ENCODE measurements at regions not wholly inside any gene's neighbourhood (a gene's known extent, or its start where the extent isn't known, plus 50 kb on each side); places are given as distances from the start of the nearest gene placed in this dataset.

DNA sequence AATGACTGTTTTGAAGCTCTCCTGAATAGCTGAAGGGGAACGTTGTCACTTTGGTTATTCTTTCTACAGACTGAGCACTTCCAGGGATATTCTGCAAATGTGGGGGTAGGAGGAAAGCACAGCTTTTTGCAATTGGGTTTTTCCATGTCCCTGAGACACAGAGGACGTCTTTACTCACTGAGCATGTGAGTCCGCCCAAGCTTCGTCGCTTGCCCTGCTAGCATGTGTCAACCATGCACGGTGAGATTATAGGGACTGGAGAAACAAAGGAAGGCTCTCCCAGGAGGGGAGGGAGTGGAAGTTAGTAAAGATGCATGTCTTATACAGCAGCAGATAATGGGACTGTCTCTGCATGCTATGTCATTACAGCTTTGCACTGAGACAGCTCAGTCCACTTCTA, 111.5 kb upstream of the SFRP2 start:
- WGBS (ENCODE audit: insufficient coverage) = 84% methylated on average over 3 of the region's 6 CpGs
- Histone ChIP-seq H3K9ac (ENCODE audit: insufficient read depth, low read length, poor library complexity, severe bottlenecking) (no peak overlapping the region), H3K36me3 (replicated peaks in 1 of 2; ENCODE audit: control insufficient read depth in 1 of 2, insufficient read depth in 2 of 2, low read length in 2 of 2) (no peaks in the 10 kb centered on the region), H3K4me3 (replicated peaks in 1 of 3; ENCODE audit: low read depth in 2 of 3, low read length in 3 of 3) (no peak overlapping the region), H3K27ac (ENCODE audit: low read depth in 1 of 2, low read length in 2 of 2) (no peak overlapping the region), H3K4me1 (ENCODE audit: control insufficient read depth in 1 of 2, insufficient read depth in 2 of 2, low read length in 2 of 2) (no peaks in the 10 kb centered on the region), H3K4me2 (replicated peaks; ENCODE audit: extremely low read depth, low read length, poor library complexity, severe bottlenecking) (no peak overlapping the region), H4K20me1 (ENCODE audit: insufficient read depth, low read length) (no peaks in the 10 kb centered on the region), H2AFZ (ENCODE audit: insufficient read depth, low read depth, low read length, poor library complexity, severe bottlenecking) (no peak overlapping the region), H3K79me2 (ENCODE audit: insufficient read depth, low read length) (no peaks in the 10 kb centered on the region), H3K9me3 (replicated peaks in 1 of 2; ENCODE audit: control insufficient read depth in 1 of 2, insufficient read depth in 1 of 2, low read length in 2 of 2) (no peaks in the 10 kb centered on the region), H3K27me3 (ENCODE audit: control insufficient read depth in 2 of 2, insufficient read depth in 2 of 2, low read length in 2 of 2) (no peaks in the 10 kb centered on the region)
- TF ChIP-seq, protein P1, sequence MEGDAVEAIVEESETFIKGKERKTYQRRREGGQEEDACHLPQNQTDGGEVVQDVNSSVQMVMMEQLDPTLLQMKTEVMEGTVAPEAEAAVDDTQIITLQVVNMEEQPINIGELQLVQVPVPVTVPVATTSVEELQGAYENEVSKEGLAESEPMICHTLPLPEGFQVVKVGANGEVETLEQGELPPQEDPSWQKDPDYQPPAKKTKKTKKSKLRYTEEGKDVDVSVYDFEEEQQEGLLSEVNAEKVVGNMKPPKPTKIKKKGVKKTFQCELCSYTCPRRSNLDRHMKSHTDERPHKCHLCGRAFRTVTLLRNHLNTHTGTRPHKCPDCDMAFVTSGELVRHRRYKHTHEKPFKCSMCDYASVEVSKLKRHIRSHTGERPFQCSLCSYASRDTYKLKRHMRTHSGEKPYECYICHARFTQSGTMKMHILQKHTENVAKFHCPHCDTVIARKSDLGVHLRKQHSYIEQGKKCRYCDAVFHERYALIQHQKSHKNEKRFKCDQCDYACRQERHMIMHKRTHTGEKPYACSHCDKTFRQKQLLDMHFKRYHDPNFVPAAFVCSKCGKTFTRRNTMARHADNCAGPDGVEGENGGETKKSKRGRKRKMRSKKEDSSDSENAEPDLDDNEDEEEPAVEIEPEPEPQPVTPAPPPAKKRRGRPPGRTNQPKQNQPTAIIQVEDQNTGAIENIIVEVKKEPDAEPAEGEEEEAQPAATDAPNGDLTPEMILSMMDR (IDR thresholded peaks at IDR 0.05) = no peak
- H3K27ac Mint-ChIP-seq = no peak overlapping the region
- peaks cover 0 to 3% (median 0%) of the 10 kb centered on the region in 3 donors for H3K27me3 Mint-ChIP-seq (ENCODE audit: low read depth in 3 of 3)
- peaks cover 5% of the 10 kb centered on the region for H3K4me1 Mint-ChIP-seq
- DNase-seq = no peak
- no peak overlapping the region for H3K4me3 Mint-ChIP-seq
- no peaks in the 10 kb centered on the region for H3K36me3 Mint-ChIP-seq
- peaks cover 0 to 2% (median 0%) of the 10 kb centered on the region in 7 donors for H3K9me3 Mint-ChIP-seq
- intact Hi-C loops (cut with micrococcal nuclease) = no loop called here

DNA sequence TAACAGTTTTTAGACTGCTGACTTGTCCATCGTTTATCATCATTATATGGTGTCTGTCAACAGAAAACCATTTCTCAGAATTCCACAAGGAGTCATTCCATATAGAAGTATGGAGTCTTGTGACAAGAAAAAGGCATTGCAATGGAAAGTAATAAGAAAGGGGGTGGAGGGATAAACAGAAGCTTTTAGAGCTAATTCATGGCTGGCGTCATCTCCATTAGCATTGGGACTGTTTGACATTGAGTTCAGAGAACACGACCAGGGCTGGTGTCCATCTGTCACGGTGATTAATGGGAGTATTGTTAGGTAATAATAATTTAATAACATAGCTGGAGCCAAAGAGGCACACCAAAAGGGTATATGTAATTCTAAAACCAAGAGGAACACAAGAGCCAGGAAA, 101.9 kb upstream of the SFRP2 start:
- WGBS (ENCODE audit: insufficient coverage) = 100% methylated on average over 1 of the region's 4 CpGs
- Histone ChIP-seq H2AFZ (ENCODE audit: insufficient read depth, low read depth, low read length, poor library complexity, severe bottlenecking) (no peak overlapping the region), H3K27ac (ENCODE audit: low read depth in 1 of 2, low read length in 2 of 2) (no peak overlapping the region), H3K36me3 (replicated peaks in 1 of 2; ENCODE audit: control insufficient read depth in 1 of 2, insufficient read depth in 2 of 2, low read length in 2 of 2) (no peaks in the 10 kb centered on the region), H3K9ac (ENCODE audit: insufficient read depth, low read length, poor library complexity, severe bottlenecking) (no peak overlapping the region), H4K20me1 (ENCODE audit: insufficient read depth, low read length) (no peaks in the 10 kb centered on the region), H3K4me2 (replicated peaks; ENCODE audit: extremely low read depth, low read length, poor library complexity, severe bottlenecking) (no peak overlapping the region), H3K79me2 (ENCODE audit: insufficient read depth, low read length) (no peaks in the 10 kb centered on the region), H3K4me1 (ENCODE audit: control insufficient read depth in 1 of 2, insufficient read depth in 2 of 2, low read length in 2 of 2) (peaks cover 0 to 5% of the 10 kb centered on the region in 2 donors), H3K4me3 (replicated peaks in 1 of 3; ENCODE audit: low read depth in 2 of 3, low read length in 3 of 3) (no peak overlapping the region), H3K27me3 (ENCODE audit: control insufficient read depth in 2 of 2, insufficient read depth in 2 of 2, low read length in 2 of 2) (peaks cover 0 to 3% of the 10 kb centered on the region in 2 donors), H3K9me3 (replicated peaks in 1 of 2; ENCODE audit: control insufficient read depth in 1 of 2, insufficient read depth in 1 of 2, low read length in 2 of 2) (no peaks in the 10 kb centered on the region)
- H3K36me3 Mint-ChIP-seq = no peaks in the 10 kb centered on the region
- TF ChIP-seq, protein P1 (IDR thresholded peaks at IDR 0.05) = no peak
- peaks cover 0 to 10% (median 4%) of the 10 kb centered on the region in 7 donors for H3K9me3 Mint-ChIP-seq
- no peak overlapping the region for H3K27ac Mint-ChIP-seq
- H3K27me3 Mint-ChIP-seq (ENCODE audit: low read depth in 3 of 3) = peaks cover 0 to 7% (median 2%) of the 10 kb centered on the region in 3 donors
- H3K4me3 Mint-ChIP-seq = no peak overlapping the region
- intact Hi-C loops (cut with micrococcal nuclease) = no loop called here
- no peak for DNase-seq
- H3K4me1 Mint-ChIP-seq = peaks cover 29% of the 10 kb centered on the region
